ENCODE measurements at regions not wholly inside any gene's neighbourhood (a gene's known extent, or its start where the extent isn't known, plus 50 kb on each side); places are given as distances from the start of the nearest gene placed in this dataset.

DNA sequence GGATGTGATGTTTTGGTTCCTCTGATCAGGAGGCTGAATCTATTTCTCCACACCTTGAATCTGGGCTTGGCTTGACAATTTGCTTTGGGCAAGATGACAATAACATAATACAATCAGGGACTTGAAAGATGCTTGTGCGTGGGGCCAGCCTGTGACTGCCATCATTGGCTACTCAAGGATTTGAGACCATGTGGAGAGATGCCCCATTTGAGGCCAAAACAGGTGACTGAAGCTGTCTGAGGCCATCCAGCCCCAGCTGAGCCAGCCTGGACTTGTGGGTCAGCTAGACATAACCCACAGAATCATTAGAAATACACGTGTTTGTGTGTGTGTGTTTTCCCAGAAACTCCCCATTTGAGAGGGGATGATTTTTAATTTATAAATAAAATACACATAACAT is 421.5 kb downstream of the PTPRU start:
- TF ChIP-seq GABPA (IDR thresholded peaks at IDR 0.05 in 1 of 2, conservative IDR thresholded peaks at IDR 0.05 in 1 of 2) (no peak), YY1 (IDR thresholded peaks at IDR 0.05) (no peak), TAF1 (conservative IDR thresholded peaks at IDR 0.05) (no peak), FOXA2 (IDR thresholded peaks at IDR 0.05) (no peak)
- TF ChIP-seq, protein P1, sequence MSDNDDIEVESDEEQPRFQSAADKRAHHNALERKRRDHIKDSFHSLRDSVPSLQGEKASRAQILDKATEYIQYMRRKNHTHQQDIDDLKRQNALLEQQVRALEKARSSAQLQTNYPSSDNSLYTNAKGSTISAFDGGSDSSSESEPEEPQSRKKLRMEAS (IDR thresholded peaks at IDR 0.05), result no peak
- TF ChIP-seq, protein P2, sequence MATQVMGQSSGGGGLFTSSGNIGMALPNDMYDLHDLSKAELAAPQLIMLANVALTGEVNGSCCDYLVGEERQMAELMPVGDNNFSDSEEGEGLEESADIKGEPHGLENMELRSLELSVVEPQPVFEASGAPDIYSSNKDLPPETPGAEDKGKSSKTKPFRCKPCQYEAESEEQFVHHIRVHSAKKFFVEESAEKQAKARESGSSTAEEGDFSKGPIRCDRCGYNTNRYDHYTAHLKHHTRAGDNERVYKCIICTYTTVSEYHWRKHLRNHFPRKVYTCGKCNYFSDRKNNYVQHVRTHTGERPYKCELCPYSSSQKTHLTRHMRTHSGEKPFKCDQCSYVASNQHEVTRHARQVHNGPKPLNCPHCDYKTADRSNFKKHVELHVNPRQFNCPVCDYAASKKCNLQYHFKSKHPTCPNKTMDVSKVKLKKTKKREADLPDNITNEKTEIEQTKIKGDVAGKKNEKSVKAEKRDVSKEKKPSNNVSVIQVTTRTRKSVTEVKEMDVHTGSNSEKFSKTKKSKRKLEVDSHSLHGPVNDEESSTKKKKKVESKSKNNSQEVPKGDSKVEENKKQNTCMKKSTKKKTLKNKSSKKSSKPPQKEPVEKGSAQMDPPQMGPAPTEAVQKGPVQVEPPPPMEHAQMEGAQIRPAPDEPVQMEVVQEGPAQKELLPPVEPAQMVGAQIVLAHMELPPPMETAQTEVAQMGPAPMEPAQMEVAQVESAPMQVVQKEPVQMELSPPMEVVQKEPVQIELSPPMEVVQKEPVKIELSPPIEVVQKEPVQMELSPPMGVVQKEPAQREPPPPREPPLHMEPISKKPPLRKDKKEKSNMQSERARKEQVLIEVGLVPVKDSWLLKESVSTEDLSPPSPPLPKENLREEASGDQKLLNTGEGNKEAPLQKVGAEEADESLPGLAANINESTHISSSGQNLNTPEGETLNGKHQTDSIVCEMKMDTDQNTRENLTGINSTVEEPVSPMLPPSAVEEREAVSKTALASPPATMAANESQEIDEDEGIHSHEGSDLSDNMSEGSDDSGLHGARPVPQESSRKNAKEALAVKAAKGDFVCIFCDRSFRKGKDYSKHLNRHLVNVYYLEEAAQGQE (IDR thresholded peaks at IDR 0.05), result no peak
- TF ChIP-seq, protein P3, sequence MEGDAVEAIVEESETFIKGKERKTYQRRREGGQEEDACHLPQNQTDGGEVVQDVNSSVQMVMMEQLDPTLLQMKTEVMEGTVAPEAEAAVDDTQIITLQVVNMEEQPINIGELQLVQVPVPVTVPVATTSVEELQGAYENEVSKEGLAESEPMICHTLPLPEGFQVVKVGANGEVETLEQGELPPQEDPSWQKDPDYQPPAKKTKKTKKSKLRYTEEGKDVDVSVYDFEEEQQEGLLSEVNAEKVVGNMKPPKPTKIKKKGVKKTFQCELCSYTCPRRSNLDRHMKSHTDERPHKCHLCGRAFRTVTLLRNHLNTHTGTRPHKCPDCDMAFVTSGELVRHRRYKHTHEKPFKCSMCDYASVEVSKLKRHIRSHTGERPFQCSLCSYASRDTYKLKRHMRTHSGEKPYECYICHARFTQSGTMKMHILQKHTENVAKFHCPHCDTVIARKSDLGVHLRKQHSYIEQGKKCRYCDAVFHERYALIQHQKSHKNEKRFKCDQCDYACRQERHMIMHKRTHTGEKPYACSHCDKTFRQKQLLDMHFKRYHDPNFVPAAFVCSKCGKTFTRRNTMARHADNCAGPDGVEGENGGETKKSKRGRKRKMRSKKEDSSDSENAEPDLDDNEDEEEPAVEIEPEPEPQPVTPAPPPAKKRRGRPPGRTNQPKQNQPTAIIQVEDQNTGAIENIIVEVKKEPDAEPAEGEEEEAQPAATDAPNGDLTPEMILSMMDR (IDR thresholded peaks at IDR 0.05; ENCODE audit: low read depth, low read length, missing input control), result no peak
